ENCODE measurements at regions not wholly inside any gene's neighbourhood (a gene's known extent, or its start where the extent isn't known, plus 50 kb on each side); places are given as distances from the start of the nearest gene placed in this dataset.
"Not testable (repeated sequence)": the region's sequence is repeated elsewhere in the genome, so short reads cannot be mapped to it uniquely, and the experiment has no call there.

- DNase-seq, result no peak
Measured at GRCh38 chr5:88090506-88090905, 178.1 kb downstream of the TMEM161B start.

GRCh38 chr5:88089719-88090390, 178.8 kb downstream of the TMEM161B start:
- DNase-seq, result no peak

- no peak for DNase-seq
Measured at GRCh38 chr5:88085462-88085861, 183.2 kb downstream of the TMEM161B start.

DNA sequence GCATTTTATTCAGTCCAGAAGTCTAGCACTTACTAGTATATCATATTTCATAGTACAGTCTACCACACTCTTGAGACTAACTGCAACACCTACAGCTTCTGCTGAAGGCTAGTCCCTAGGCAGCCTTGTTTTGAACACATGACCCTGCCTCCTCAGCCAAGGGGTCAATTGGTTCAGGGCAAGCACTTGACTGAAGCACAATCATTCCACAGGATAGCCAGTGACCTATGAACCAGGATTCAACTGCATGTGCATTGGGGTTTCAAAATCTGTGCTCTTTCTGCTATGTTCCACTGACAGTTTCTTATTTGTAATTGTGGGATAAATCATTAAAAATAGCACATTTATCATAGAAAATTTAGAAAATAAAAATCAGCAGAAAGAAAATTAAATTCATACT, 186.8 kb downstream of the TMEM161B start:
- no peak for DNase-seq

- no peak for DNase-seq
Measured at GRCh38 chr5:88063813-88064212, 204.8 kb downstream of the TMEM161B start.

- DNase-seq, result no peak
Measured at GRCh38 chr5:88060194-88060593, 208.5 kb downstream of the TMEM161B start.

GRCh38 chr5:88058625-88059024, 210.0 kb downstream of the TMEM161B start:
- DNase-seq, result no peak

- not testable (repeated sequence) for DNase-seq
Measured at GRCh38 chr5:88052468-88052867, 216.2 kb downstream of the TMEM161B start.

- no peak for DNase-seq
Measured at GRCh38 chr5:88051148-88051547, 217.5 kb downstream of the TMEM161B start.

GRCh38 chr5:88049737-88050136, 218.9 kb downstream of the TMEM161B start:
- DNase-seq, result no peak

GRCh38 chr5:88049156-88049555, 219.5 kb downstream of the TMEM161B start:
- no peak for DNase-seq

DNA sequence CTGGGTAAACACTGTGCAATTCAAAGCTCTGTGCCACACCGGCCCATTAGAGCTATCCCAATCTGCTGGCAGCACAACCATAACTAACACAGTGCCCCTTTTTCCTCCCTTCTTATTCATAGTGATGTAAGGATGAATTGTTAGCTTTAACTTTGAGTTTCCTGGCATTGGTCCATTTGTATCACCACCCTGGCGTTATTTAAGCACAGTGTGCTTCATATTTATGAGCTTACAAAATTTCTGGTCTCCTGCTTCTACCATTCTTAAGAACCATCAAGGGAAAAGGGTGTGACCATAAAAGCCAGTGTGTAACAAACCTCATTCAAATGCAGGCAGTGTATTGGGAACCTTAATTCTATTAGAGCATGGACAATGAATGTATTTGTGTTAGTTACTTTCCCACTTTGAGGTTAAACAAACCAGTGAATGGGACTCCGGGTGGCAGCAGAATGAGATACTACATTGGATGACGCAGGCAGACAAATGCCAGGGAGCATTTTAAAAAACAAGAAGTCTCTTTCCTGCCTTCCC, 222.6 kb downstream of the TMEM161B start:
- no peak for DNase-seq

DNA sequence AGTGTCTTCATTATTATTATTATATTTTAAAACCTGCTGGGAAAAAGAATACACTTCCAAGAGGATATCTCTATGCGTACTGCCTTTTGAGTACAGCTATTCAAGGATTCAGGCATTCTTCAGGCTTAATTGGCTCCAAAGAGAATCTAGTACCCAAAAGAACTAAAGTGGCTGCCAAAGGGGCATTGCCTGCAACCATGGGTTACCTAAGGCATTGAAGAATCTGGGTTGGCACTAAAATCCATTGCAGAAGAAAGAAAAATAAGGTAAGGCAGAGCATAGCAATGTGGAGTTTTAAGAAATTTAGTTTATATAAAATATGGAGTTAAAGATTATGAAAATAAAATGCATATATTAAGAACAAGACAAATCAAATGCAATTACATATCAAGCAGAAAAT, 223.5 kb downstream of the TMEM161B start:
- DNase-seq, result no peak

DNA sequence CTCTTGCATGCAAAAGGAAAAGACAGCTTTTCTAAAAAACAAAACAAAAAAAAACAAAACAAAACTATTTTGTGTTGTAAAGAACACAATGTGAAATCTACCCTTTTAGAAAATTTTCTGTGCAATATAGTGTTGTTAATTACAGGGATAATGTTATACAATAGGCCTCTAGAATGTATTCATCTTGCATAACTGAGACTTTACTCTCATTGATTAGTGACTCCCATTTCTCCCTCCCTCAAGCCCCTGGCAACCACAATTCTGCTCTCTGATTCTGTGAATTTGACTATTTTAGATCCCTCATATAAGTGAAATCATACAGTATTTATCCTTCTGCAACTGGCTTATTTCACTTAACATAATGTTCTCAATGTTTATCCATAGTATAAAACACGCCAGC, 234.1 kb downstream of the TMEM161B start:
- no peak for DNase-seq

- DNase-seq, result no peak
Measured at GRCh38 chr5:88033191-88033590, 235.5 kb downstream of the TMEM161B start.

GRCh38 chr5:88029011-88029410, 239.6 kb downstream of the TMEM161B start:
- DNase-seq, result no peak

- DNase-seq, result no peak
Measured at GRCh38 chr5:88021141-88021540, 247.5 kb downstream of the TMEM161B start.

DNA sequence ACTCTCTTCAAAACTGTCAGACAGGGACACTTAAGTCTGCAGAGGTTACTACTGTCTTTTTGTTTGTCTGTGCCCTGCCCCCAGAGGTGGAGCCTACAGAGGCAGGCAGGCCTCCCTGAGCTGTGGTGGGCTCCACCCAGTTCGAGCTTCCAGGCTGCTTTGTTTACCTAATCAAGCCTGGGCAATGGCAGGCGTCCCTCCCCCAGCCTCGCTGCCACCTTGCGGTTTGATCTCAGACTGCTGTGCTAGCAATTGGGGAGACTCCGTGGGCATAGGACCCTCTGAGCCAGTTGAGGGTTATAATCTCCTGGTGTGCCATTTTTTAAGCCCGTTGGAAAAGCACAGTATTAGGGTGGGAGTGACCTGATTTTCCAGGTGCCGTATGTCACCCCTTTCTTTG, 253.7 kb downstream of the TMEM161B start:
- not testable (repeated sequence) for DNase-seq

GRCh38 chr5:88000877-88001276, 267.8 kb downstream of the TMEM161B start:
- no peak for DNase-seq

DNA sequence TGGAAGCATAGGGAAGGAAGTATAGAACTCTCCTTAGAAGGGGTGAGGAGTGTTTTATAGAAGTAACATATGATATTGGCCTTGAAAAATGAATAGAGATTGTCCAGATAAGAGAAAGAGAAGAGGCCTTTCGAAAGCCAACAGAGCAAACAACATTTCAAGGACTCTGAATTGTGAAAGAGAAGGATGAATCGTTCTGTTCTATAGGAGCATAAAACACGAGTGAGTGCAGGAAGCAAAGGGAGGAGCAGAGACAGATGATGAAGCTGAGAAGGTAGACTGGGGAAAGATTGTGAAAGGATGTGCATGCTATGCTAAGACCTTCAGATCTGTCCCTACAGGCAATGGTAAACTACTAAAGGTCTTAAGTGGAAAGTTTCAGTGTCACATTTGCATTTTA, 271.0 kb downstream of the TMEM161B start:
- no peak for DNase-seq

DNA sequence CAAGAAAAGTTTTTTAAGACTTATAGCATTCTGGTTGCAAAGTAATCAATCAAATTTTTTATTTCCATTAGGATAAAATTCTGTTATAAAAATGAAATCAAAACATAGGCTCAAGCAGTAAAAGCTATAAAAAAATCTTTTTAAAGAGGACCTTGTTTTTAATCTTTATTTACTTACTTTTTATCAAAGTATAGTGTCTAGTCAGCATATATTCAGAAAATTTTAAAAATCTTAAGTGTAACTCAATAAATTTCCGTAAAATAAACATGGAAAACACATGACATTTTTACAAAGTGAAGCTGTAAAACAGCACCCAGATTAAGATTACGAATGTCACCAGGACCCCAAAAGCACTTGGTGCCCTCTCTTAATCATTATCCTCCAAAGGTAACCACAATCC, 302.4 kb downstream of the TMEM161B start:
- DNase-seq, result no peak

- DNase-seq, result no peak
Measured at GRCh38 chr5:87954121-87954520, 314.5 kb downstream of the TMEM161B start.

- no peak for DNase-seq
Measured at GRCh38 chr5:87951661-87952060, 317.0 kb downstream of the TMEM161B start.

- DNase-seq, result no peak
Measured at GRCh38 chr5:87949676-87950631, 318.7 kb downstream of the TMEM161B start.

Data from effector CD8-positive, alpha-beta T cell (primary cell).